ENCODE measurements at regions not wholly inside any gene's neighbourhood (a gene's known extent, or its start where the extent isn't known, plus 50 kb on each side); places are given as distances from the start of the nearest gene placed in this dataset.

DNA sequence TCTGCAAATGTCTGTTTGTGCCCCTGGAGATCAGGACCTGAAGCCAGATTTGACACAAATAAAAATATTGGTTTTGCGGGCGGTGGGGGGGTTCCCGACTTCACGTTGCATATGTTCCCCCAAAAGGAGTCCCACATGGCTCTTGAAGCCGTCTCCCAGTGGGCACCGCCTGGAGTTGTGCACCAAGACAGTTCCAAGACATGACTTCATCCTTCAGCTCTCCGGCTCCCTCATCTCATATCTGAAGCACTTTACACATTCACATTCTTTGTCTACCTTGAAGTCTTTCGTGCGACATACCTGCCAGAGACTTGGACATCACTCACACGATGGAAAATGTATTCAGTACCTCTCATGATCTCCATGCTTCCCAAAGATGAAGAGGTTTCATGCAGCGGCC is 362.8 kb upstream of the FOXK1 start:
- no peaks in the 10 kb centered on the region for H3K36me3 ChIP-seq
- ATAC-seq: no peak
- intact Hi-C loops (cut with DNase I; ENCODE audit: low total_unique reads) (no loop called here), in situ Hi-C loops (cut with MboI; ENCODE audit: low sequenced_read_pairs in 4 of 4) (no loop called here)
- DNase-seq: no peak
- TF ChIP-seq POLR2A (IDR thresholded peaks at IDR 0.05): no peak
- TF ChIP-seq, protein P1, sequence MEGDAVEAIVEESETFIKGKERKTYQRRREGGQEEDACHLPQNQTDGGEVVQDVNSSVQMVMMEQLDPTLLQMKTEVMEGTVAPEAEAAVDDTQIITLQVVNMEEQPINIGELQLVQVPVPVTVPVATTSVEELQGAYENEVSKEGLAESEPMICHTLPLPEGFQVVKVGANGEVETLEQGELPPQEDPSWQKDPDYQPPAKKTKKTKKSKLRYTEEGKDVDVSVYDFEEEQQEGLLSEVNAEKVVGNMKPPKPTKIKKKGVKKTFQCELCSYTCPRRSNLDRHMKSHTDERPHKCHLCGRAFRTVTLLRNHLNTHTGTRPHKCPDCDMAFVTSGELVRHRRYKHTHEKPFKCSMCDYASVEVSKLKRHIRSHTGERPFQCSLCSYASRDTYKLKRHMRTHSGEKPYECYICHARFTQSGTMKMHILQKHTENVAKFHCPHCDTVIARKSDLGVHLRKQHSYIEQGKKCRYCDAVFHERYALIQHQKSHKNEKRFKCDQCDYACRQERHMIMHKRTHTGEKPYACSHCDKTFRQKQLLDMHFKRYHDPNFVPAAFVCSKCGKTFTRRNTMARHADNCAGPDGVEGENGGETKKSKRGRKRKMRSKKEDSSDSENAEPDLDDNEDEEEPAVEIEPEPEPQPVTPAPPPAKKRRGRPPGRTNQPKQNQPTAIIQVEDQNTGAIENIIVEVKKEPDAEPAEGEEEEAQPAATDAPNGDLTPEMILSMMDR (IDR thresholded peaks at IDR 0.05 in 4 of 5, conservative IDR thresholded peaks at IDR 0.05 in 1 of 5): no peak
- no peaks in the 10 kb centered on the region for H3K4me1 ChIP-seq
- H3K4me3 ChIP-seq: no peak overlapping the region
- no peaks in the 10 kb centered on the region for H3K9me3 ChIP-seq
- no peak overlapping the region for H3K27ac ChIP-seq
- H3K27me3 ChIP-seq: no peaks in the 10 kb centered on the region

DNA sequence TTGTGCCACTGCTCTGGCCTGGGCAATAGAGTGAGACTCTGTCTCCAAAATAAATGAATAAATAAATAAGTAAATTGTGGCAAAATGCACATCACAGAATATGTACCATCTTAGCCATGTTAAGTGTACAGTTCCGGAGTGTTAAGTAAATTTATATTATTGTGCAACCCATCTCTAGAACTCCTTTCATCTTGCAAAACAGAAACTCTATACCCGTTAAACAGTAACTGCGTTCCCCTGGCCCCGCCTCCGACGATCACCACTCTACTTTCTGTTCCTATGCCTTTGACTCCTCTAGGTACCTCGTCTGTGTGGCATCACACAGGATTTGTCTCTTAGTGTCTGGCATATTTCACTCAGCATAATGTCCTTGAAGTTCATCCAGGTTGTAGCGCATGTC is 356.4 kb upstream of the FOXK1 start:
- no peak for ATAC-seq
- TF ChIP-seq, protein P1 (IDR thresholded peaks at IDR 0.05 in 4 of 5, conservative IDR thresholded peaks at IDR 0.05 in 1 of 5): no peak
- no peak for TF ChIP-seq POLR2A (IDR thresholded peaks at IDR 0.05)
- no peaks in the 10 kb centered on the region for H3K36me3 ChIP-seq
- H3K4me3 ChIP-seq: no peak overlapping the region
- in situ Hi-C loops (cut with MboI; ENCODE audit: low sequenced_read_pairs in 4 of 4): no loop called here
- no peaks in the 10 kb centered on the region for H3K4me1 ChIP-seq
- no peaks in the 10 kb centered on the region for H3K27me3 ChIP-seq
- intact Hi-C loops (cut with DNase I; ENCODE audit: low total_unique reads): no loop called here
- DNase-seq: no peak
- no peak overlapping the region for H3K27ac ChIP-seq
- no peaks in the 10 kb centered on the region for H3K9me3 ChIP-seq

DNA sequence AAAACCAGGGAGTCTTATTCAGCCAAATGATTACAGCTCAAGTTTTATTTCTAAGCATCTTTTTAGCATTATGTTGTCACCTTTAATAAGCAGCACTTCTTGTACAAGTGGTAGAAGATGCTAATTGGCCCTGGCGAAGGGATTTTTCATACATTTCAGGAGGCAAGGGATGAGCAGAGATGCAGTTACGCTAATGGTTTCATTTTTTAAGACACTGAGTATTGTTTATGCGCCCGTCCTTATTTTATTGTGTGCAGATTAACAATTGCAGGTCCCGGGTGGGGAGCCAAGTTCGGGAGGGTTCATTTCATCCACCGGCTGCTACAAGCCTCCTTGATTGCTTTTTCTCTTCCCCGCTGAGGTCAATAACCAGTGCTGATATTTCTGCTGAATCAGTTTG is 350.4 kb upstream of the FOXK1 start:
- Histone ChIP-seq H3K9me3 (no peaks in the 10 kb centered on the region), H3K4me3 (no peak overlapping the region), H3K27ac (no peak overlapping the region), H3K27me3 (no peaks in the 10 kb centered on the region), H3K4me1 (no peaks in the 10 kb centered on the region), H3K36me3 (no peaks in the 10 kb centered on the region)
- intact Hi-C loops (cut with DNase I; ENCODE audit: low total_unique reads): no loop called here
- in situ Hi-C loops (cut with MboI; ENCODE audit: low sequenced_read_pairs in 4 of 4): no loop called here
- DNase-seq: no peak
- TF ChIP-seq POLR2A (IDR thresholded peaks at IDR 0.05): no peak
- ATAC-seq: no peak

DNA sequence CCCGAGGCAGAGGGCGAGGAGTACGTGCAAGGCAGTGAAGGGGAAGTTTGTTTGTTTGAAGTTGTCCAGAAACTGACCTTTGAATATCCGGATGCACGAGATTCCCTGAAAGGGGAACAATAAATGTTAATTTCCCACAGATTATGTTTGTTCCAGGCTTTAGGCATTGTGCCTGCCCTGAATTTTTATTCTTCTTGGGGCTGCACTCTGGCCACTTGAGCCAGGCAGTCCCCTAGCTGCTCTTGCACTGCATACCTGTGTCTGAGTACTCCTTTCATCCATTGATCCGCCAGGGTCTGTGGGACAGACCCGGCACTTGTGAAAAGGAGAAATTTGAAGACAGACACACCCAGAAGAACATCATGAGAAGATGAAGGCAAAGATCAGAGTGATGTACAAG is 343.5 kb upstream of the FOXK1 start:
- TF ChIP-seq, protein P1 (IDR thresholded peaks at IDR 0.05 in 4 of 5, conservative IDR thresholded peaks at IDR 0.05 in 1 of 5): no peak
- no peak for TF ChIP-seq POLR2A (IDR thresholded peaks at IDR 0.05)
- Histone ChIP-seq H3K27me3 (no peaks in the 10 kb centered on the region), H3K36me3 (no peaks in the 10 kb centered on the region), H3K4me3 (no peak overlapping the region), H3K4me1 (no peaks in the 10 kb centered on the region), H3K9me3 (no peaks in the 10 kb centered on the region), H3K27ac (no peak overlapping the region)
- in situ Hi-C loops (cut with MboI; ENCODE audit: low sequenced_read_pairs in 4 of 4): no loop called here
- DNase-seq (no peak), ATAC-seq (no peak)
- intact Hi-C loops (cut with DNase I; ENCODE audit: low total_unique reads): no loop called here

DNA sequence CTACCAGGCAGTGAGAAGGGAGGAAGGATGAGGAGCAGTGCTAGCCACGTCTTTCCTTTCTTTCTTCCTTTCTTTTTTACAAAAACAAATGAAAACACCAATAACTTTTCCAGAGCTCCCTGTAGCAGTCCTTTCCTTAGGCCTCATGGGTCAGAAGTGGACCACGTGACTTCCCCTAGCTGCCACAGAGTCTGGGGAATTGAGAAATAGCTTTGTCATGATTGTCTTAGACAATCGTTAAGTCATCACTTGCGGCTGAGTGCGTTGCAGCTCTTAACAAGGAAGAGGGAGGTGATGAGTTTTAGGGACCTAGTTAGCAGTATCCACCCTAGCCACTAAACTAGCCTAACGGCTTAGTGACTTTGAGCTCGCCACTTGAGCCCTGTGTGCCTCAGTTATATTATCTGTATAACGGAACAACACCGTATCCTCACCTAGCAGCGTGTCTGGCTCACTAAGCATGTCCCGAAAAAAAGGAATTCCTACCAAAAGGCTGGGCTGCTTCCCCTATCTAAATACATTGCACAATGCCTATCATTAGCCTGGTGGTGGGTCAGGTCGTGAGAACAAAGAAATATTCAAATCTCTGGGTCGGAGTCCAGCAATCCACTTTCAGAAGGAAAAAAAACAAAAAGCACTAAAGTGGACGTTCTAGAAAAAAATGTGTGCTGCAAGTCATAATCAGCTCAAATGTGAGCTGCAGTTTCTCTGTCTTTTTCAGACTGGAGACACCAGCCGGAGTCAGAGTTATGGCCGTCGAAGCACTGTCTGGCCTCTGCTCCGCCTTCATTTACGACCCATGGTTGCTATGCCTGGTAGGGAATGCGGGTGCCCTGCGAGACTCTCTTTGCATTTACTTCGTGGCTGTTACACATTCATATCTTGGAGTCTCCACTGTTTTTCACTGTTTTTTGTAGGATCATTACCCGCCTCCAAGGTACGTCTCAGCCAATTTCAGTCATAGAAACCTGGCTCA is 338.5 kb upstream of the FOXK1 start:
- DNase-seq (no peak), ATAC-seq (no peak)
- in situ Hi-C loops (cut with MboI; ENCODE audit: low sequenced_read_pairs in 4 of 4) (no loop called here), intact Hi-C loops (cut with DNase I; ENCODE audit: low total_unique reads) (no loop called here)
- H3K27me3 ChIP-seq: no peaks in the 10 kb centered on the region
- TF ChIP-seq, protein P1 (IDR thresholded peaks at IDR 0.05 in 4 of 5, conservative IDR thresholded peaks at IDR 0.05 in 1 of 5): no peak
- TF ChIP-seq POLR2A (IDR thresholded peaks at IDR 0.05): no peak
- no peaks in the 10 kb centered on the region for H3K9me3 ChIP-seq
- no peak overlapping the region for H3K4me3 ChIP-seq
- no peaks in the 10 kb centered on the region for H3K36me3 ChIP-seq
- no peaks in the 10 kb centered on the region for H3K4me1 ChIP-seq
- H3K27ac ChIP-seq: no peak overlapping the region

All from gastrocnemius medialis (tissue), 4 donors.